GM19025 (cell line): ENCODE measurements at regions not wholly inside any gene's neighbourhood (a gene's known extent, or its start where the extent isn't known, plus 50 kb on each side); places are given as distances from the start of the nearest gene placed in this dataset.

Experiments
- ATAC-seq: cut with Tn5 transposase; IDR thresholded peaks from one replicate; pipeline ENCODE4 v1.9.1; 2021; ENCODE audit warnings: mild to moderate bottlenecking, low read depth, moderate library complexity; ENCODE audit not compliant: unreplicated experiment

- ATAC-seq, result no peak
Measured at GRCh38 chr12:68446901-68447796, 115.0 kb upstream of the MDM1 start.

GRCh38 chr12:68447797-68448260, 115.7 kb upstream of the MDM1 start:
- ATAC-seq, result no peak

GRCh38 chr12:68449196-68449595, 117.0 kb upstream of the MDM1 start:
- ATAC-seq, result no peak

GRCh38 chr12:68450947-68451260, 118.7 kb upstream of the MDM1 start:
- no peak for ATAC-seq

GRCh38 chr12:68451261-68452077, 119.3 kb upstream of the MDM1 start:
- peak; percentile 70 for ATAC-seq

GRCh38 chr12:68452078-68452715, 120.0 kb upstream of the MDM1 start:
- ATAC-seq, result no peak

- ATAC-seq, result no peak
Measured at GRCh38 chr12:68453278-68453677, 121.1 kb upstream of the MDM1 start.

GRCh38 chr12:68453876-68454275, 121.7 kb upstream of the MDM1 start:
- ATAC-seq, result no peak

GRCh38 chr12:68454892-68455291, 122.7 kb upstream of the MDM1 start:
- ATAC-seq, result no peak

GRCh38 chr12:68455691-68456345, 123.7 kb upstream of the MDM1 start:
- ATAC-seq, result no peak

- ATAC-seq, result no peak
Measured at GRCh38 chr12:68458866-68459265, 126.7 kb upstream of the MDM1 start.

GRCh38 chr12:68460236-68460635, 128.1 kb upstream of the MDM1 start:
- no peak for ATAC-seq

- ATAC-seq, result no peak
Measured at GRCh38 chr12:68461645-68462044, 129.5 kb upstream of the MDM1 start.

- no peak for ATAC-seq
Measured at GRCh38 chr12:68462803-68463202, 130.6 kb upstream of the MDM1 start.

- ATAC-seq, result no peak
Measured at GRCh38 chr12:68465227-68465626, 133.1 kb upstream of the MDM1 start.

- no peak for ATAC-seq
Measured at GRCh38 chr12:68467514-68467913, 135.4 kb upstream of the MDM1 start.

- no peak for ATAC-seq
Measured at GRCh38 chr12:68468036-68468435, 135.9 kb upstream of the MDM1 start.

- no peak for ATAC-seq
Measured at GRCh38 chr12:68469113-68469512, 137.0 kb upstream of the MDM1 start.

- ATAC-seq, result no peak
Measured at GRCh38 chr12:68470664-68471328, 138.6 kb upstream of the MDM1 start.
